Mesenchymal stem cell (in vitro differentiated cells and primary cell): ENCODE measurements at regions not wholly inside any gene's neighbourhood (a gene's known extent, or its start where the extent isn't known, plus 50 kb on each side); places are given as distances from the start of the nearest gene placed in this dataset.

Experiments used
- DNase-seq: peaks from one replicate; pipeline ENCODE4 v3.0.0-alpha.2; 2013
- H2AFZ ChIP-seq: one replicate; pipeline ENCODE4 v1.6.1; 2013; ENCODE audit warnings: low read depth, mild to moderate bottlenecking, control low read depth, inconsistent platforms, low read length, moderate library complexity
- H2AK5ac ChIP-seq: 2 replicates; pipeline ENCODE4 v1.6.1; 2013; ENCODE audit warnings: low read length, moderate library complexity, mild to moderate bottlenecking, inconsistent platforms; ENCODE audit not compliant: severe bottlenecking
- H2BK120ac ChIP-seq: one replicate; pipeline ENCODE4 v1.6.1; 2013; ENCODE audit warnings: low read depth, mild to moderate bottlenecking, inconsistent platforms, low read length, moderate library complexity
- H2BK12ac ChIP-seq, 2 experiments: one replicate each; pipeline ENCODE4 v1.6.1; 2013; ENCODE audit warnings: inconsistent platforms in 2 of 2, low read length in 2 of 2, mild to moderate bottlenecking in 2 of 2, moderate library complexity in 2 of 2, control low read depth in 1 of 2
- H2BK15ac ChIP-seq: one replicate; pipeline ENCODE4 v1.6.1; 2013; ENCODE audit warnings: mild to moderate bottlenecking, low read depth, inconsistent platforms; ENCODE audit not compliant: poor library complexity, severe bottlenecking
- H2BK5ac ChIP-seq: 2 replicates; pipeline ENCODE4 v1.6.1; 2013; ENCODE audit warnings: low read depth, mild to moderate bottlenecking, low read length, control low read depth, inconsistent platforms; ENCODE audit not compliant: poor library complexity, severe bottlenecking
- H3K14ac ChIP-seq, 2 experiments: one replicate each; pipeline ENCODE4 v1.6.1; 2013; ENCODE audit warnings: inconsistent platforms in 2 of 2, low read length in 2 of 2, control low read depth in 1 of 2, mild to moderate bottlenecking in 1 of 2, moderate library complexity in 1 of 2
- H3K18ac ChIP-seq, 2 experiments: one replicate each; pipeline ENCODE4 v1.6.1; 2013; ENCODE audit warnings: inconsistent platforms in 2 of 2, low read length in 2 of 2, control low read depth in 1 of 2, low read depth in 1 of 2, mild to moderate bottlenecking in 1 of 2
- H3K23ac ChIP-seq, 2 experiments: one replicate each; pipeline ENCODE4 v1.6.1; 2013; ENCODE audit warnings: inconsistent platforms in 2 of 2, low read length in 2 of 2, mild to moderate bottlenecking in 2 of 2, moderate library complexity in 2 of 2, control low read depth in 1 of 2
- H3K27ac ChIP-seq: 2 replicates; pipeline ENCODE4 v1.5.1; 2013; ENCODE audit warnings: mild to moderate bottlenecking, moderate library complexity, low read length, control low read depth, inconsistent platforms; ENCODE audit not compliant: poor library complexity, severe bottlenecking
- H3K27me3 ChIP-seq, 2 experiments: 2 replicates each; pipeline versions ENCODE4 v1.6.1 to v1.7.0; 2013; ENCODE audit warnings: low read length in 2 of 2, mild to moderate bottlenecking in 2 of 2, moderate library complexity in 2 of 2, control low read depth in 1 of 2, inconsistent platforms in 1 of 2; ENCODE audit not compliant: control insufficient read depth in 1 of 2, insufficient read depth in 1 of 2
- H3K36me3 ChIP-seq, 2 experiments: 2 replicates each; pipeline versions ENCODE4 v1.6.1 to v1.7.0; 2013; ENCODE audit warnings: low read length in 2 of 2, control low read depth in 1 of 2, inconsistent platforms in 1 of 2, low read depth in 1 of 2, mild to moderate bottlenecking in 1 of 2; ENCODE audit not compliant: insufficient read depth in 2 of 2, control insufficient read depth in 1 of 2
- H3K4ac ChIP-seq, 2 experiments: one replicate each; pipeline ENCODE4 v1.6.1; 2013; ENCODE audit warnings: inconsistent platforms in 2 of 2, low read length in 2 of 2, mild to moderate bottlenecking in 2 of 2, moderate library complexity in 2 of 2, control low read depth in 1 of 2, low read depth in 1 of 2
- H3K4me1 ChIP-seq: 2 replicates; pipeline ENCODE4 v1.6.1; 2013; ENCODE audit warnings: low read depth, low read length, control low read depth; ENCODE audit not compliant: control insufficient read depth, insufficient read depth
- H3K4me2 ChIP-seq: 2 replicates; pipeline ENCODE4 v1.6.1; 2013; ENCODE audit warnings: low read length, mild to moderate bottlenecking, inconsistent platforms; ENCODE audit not compliant: poor library complexity, severe bottlenecking
- H3K4me3 ChIP-seq, 2 experiments: 2 replicates each; pipeline versions ENCODE4 v1.5.1 to v1.7.0; 2013; ENCODE audit warnings: low read length in 2 of 2, mild to moderate bottlenecking in 2 of 2, control low read depth in 1 of 2, low read depth in 1 of 2; ENCODE audit not compliant: insufficient read depth in 1 of 2
- H3K79me1 ChIP-seq: replicated peaks from 2 replicates; pipeline ENCODE4 v1.6.1; 2013; ENCODE audit warnings: mild to moderate bottlenecking, control low read depth, low read length, inconsistent platforms; ENCODE audit not compliant: poor library complexity, severe bottlenecking
- H3K9ac ChIP-seq: 2 replicates; pipeline ENCODE4 v1.7.0; 2013; ENCODE audit warnings: mild to moderate bottlenecking, low read length, moderate library complexity
- H3K9me3 ChIP-seq: 2 replicates; pipeline ENCODE4 v1.7.0; 2013; ENCODE audit warnings: mild to moderate bottlenecking, low read length; ENCODE audit not compliant: control insufficient read depth
- H4K8ac ChIP-seq: one replicate; pipeline ENCODE4 v1.6.1; 2013; ENCODE audit warnings: inconsistent platforms, mild to moderate bottlenecking, low read length, moderate library complexity
- H4K91ac ChIP-seq: one replicate; pipeline ENCODE4 v1.6.1; 2013; ENCODE audit warnings: mild to moderate bottlenecking, low read length, inconsistent platforms
- WGBS: methylation state at CpG from one replicate; pipeline ENCODE4 v1.1.7; 2013; ENCODE audit warnings: mixed read lengths; 5-methylcytosine and 5-hydroxymethylcytosine counted together

DNA sequence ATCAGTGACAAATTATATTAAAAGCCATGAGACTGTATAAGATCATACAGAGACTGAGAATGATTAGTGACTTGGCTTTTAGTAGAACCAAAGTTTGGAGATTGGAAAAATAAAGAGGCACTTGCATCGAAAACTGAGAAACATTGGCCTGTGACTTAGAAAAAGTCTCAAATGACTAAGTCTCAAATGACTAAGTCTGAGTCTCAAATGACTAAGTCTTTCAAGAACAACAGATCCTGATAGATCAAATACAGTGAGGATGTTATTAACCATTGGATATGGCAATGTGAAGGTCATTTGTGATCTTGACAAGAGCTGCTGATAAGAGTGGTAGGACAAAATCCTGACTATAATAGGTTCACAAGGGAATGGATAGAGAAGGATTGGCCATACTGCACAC lies 135.5 kb upstream of the FANCL start:
- Histone ChIP-seq H3K4me3 (no peak overlapping the region), H3K27me3 (no peaks in the 10 kb centered on the region), H2BK12ac (no peak overlapping the region), H3K18ac (no peak overlapping the region), H3K4me2 (no peak overlapping the region), H3K9me3 (no peaks in the 10 kb centered on the region), H3K4me1 (no peaks in the 10 kb centered on the region), H3K79me1 (no peaks in the 10 kb centered on the region), H3K14ac (no peak overlapping the region), H2AFZ (no peak overlapping the region), H3K27ac (no peak overlapping the region), H4K91ac (no peak overlapping the region), H4K8ac (no peak overlapping the region), H3K23ac (no peak overlapping the region), H2AK5ac (no peak overlapping the region), H3K9ac (no peak overlapping the region), H3K4ac (no peak overlapping the region), H2BK5ac (no peak overlapping the region), H2BK120ac (no peak overlapping the region), H3K36me3 (no peaks in the 10 kb centered on the region), H2BK15ac (no peak overlapping the region)
- WGBS: 89% methylated on average over 1 of the region's 1 CpG
- no peak for DNase-seq

DNA sequence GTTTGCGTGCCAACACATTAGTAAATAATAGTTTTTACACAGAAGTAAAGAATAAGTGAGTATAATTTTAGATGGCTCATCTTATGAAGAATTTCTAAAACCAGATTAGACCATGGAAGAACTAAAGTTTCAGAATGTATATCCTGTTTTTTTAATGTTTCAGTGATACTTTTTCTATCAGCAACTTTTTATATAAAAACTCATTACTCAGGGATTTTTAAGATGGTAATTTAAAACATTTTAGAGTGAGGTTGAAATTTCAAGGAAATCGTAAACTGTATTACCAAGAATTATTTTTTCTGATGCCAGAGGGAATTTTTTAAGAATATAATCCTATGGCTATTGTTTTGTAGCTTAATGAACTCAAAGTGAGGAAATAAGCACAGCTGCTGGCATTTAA lies 128.5 kb upstream of the FANCL start:
- no peaks in the 10 kb centered on the region for H3K9me3 ChIP-seq
- no peak for DNase-seq
- H3K4me2 ChIP-seq: no peak overlapping the region
- no peak overlapping the region for H2AK5ac ChIP-seq
- no peaks in the 10 kb centered on the region for H3K79me1 ChIP-seq
- no peak overlapping the region for H2BK12ac ChIP-seq
- no peak overlapping the region for H3K27ac ChIP-seq
- H3K4ac ChIP-seq: no peak overlapping the region
- H3K14ac ChIP-seq: no peak overlapping the region
- no peaks in the 10 kb centered on the region for H3K4me1 ChIP-seq
- H3K4me3 ChIP-seq: no peak overlapping the region
- no peak overlapping the region for H3K23ac ChIP-seq
- H4K8ac ChIP-seq: no peak overlapping the region
- no peak overlapping the region for H3K9ac ChIP-seq
- no peak overlapping the region for H2AFZ ChIP-seq
- no peaks in the 10 kb centered on the region for H3K27me3 ChIP-seq
- H4K91ac ChIP-seq: no peak overlapping the region
- no peak overlapping the region for H2BK5ac ChIP-seq
- no peak overlapping the region for H2BK120ac ChIP-seq
- no peaks in the 10 kb centered on the region for H3K36me3 ChIP-seq
- no CpG with 5 or more reads among the region's 2 CpGs for WGBS
- no peak overlapping the region for H3K18ac ChIP-seq
- no peak overlapping the region for H2BK15ac ChIP-seq

DNA sequence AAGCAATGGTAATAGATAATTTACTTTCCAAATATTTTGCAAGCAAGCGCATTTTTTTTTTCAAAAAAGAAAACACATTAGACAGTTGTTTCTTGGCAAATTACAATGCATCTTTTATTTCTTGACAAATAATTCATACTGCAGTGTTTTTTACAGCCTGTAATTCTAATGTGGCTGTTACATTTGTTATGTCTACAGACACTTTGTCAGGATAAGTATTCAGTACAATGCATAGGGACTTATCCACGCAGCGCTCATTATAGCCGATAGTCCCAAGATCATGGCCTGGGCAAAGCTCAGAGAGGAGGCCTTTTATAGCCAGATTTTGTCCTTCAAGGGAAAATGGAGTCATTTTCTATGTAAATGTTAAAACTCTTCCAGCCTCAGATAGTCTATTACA lies 123.0 kb upstream of the FANCL start:
- Histone ChIP-seq H3K23ac (no peak overlapping the region), H3K27ac (no peak overlapping the region), H4K91ac (no peak overlapping the region), H3K9me3 (no peaks in the 10 kb centered on the region), H3K14ac (no peak overlapping the region), H4K8ac (no peak overlapping the region), H2BK12ac (no peak overlapping the region), H2BK5ac (no peak overlapping the region), H3K18ac (no peak overlapping the region), H3K4ac (no peak overlapping the region), H2BK15ac (no peak overlapping the region), H2BK120ac (no peak overlapping the region), H2AFZ (no peak overlapping the region), H3K4me1 (no peaks in the 10 kb centered on the region), H3K27me3 (no peaks in the 10 kb centered on the region), H2AK5ac (no peak overlapping the region), H3K9ac (no peak overlapping the region), H3K4me3 (no peak overlapping the region), H3K4me2 (no peak overlapping the region), H3K36me3 (no peaks in the 10 kb centered on the region), H3K79me1 (no peaks in the 10 kb centered on the region)
- 100% methylated on average over 3 of the region's 4 CpGs for WGBS
- no peak for DNase-seq

DNA sequence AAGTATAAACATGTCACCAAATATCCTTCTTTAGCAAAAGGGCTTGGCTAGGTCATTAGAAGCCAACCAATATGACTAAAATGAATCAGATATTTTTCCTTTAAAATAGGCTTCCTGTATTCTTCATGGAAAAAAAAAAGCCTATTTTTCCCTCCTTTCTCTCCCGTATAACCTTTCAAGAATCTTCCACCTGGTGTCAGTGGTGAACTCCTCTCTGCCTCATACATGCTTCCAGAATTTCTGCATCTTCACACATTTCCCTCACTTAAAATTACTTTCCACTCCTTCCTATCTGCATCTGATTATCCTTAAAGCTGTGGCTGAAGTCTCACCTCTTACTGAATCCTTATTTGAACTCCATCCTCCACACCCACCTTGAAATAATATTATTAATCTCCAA lies 116.9 kb upstream of the FANCL start:
- H4K8ac ChIP-seq: no peak overlapping the region
- H3K4me1 ChIP-seq: no peaks in the 10 kb centered on the region
- no peak overlapping the region for H2BK12ac ChIP-seq
- no peak overlapping the region for H2AK5ac ChIP-seq
- no peak overlapping the region for H4K91ac ChIP-seq
- no peak overlapping the region for H2AFZ ChIP-seq
- H3K27ac ChIP-seq: no peak overlapping the region
- no peak overlapping the region for H3K23ac ChIP-seq
- H3K36me3 ChIP-seq: no peaks in the 10 kb centered on the region
- H2BK5ac ChIP-seq: no peak overlapping the region
- 8% methylated on average over 1 of the region's 1 CpG for WGBS
- no peak overlapping the region for H3K4me3 ChIP-seq
- DNase-seq: no peak
- no peak overlapping the region for H2BK15ac ChIP-seq
- no peak overlapping the region for H3K4ac ChIP-seq
- H2BK120ac ChIP-seq: no peak overlapping the region
- no peaks in the 10 kb centered on the region for H3K79me1 ChIP-seq
- no peak overlapping the region for H3K14ac ChIP-seq
- H3K4me2 ChIP-seq: no peak overlapping the region
- no peaks in the 10 kb centered on the region for H3K9me3 ChIP-seq
- H3K27me3 ChIP-seq: no peaks in the 10 kb centered on the region
- no peak overlapping the region for H3K9ac ChIP-seq
- no peak overlapping the region for H3K18ac ChIP-seq
